ENCODE measurements at regions not wholly inside any gene's neighbourhood (a gene's known extent, or its start where the extent isn't known, plus 50 kb on each side); places are given as distances from the start of the nearest gene placed in this dataset.

DNA sequence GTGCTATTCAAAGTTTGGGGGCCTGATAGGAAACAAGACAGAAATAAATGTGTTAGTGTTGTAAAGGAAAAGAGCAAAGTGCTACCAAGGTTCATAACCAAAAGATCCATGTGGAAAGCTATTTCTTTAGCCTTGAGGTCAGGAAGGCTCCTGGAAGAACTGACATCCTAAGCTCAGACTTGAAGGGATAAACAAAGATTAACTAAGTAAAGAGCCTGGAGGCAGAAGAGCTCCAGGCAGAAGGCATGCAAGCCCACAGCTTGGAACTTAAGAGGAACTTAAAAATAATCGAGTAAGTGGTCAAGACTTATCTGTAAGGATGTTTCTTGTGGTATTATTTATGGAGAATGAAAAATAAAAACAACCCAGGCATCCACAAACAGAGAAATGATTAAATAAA is 245.0 kb upstream of the MGAT5 start:
- dilution Hi-C loops (cut with HindIII; ENCODE audit: low sequenced_read_pairs, unreplicated experiment) (no loop called here), intact Hi-C loops (cut with micrococcal nuclease) (no loop called here), in situ Hi-C loops (cut with MboI; ENCODE audit: low sequenced_read_pairs) (no loop called here)
- Histone ChIP-seq H3K27me3 (ENCODE audit: control insufficient read depth, insufficient read depth, low read length) (no peaks in the 10 kb centered on the region), H2BK20ac (ENCODE audit: low read depth, low read length) (peak overlapping the region; percentile 45; the same call in 1 of the 2 replicates), H3K9me1 (ENCODE audit: insufficient read depth, low read length) (no peaks in the 10 kb centered on the region), H3K79me1 (ENCODE audit: low read depth in 1 of 2, low read length in 2 of 2) (no peaks in the 10 kb centered on the region), H3K4me1 (ENCODE audit: control insufficient read depth, insufficient read depth, low read length) (peaks cover 17% of the 10 kb centered on the region), H2AK5ac (ENCODE audit: low read depth, low read length) (no peak overlapping the region), H3K9me3 (ENCODE audit: control insufficient read depth, insufficient read depth, low read length) (no peaks in the 10 kb centered on the region), H2AK9ac (replicated peaks; ENCODE audit: low read depth, low read length, poor library complexity) (no peak overlapping the region), H3K27ac (ENCODE audit: insufficient read depth, low read length) (peak overlapping the region; percentile 37; the same call in 1 of the 2 replicates), H2BK15ac (ENCODE audit: low read depth, low read length) (peak overlapping the region; percentile 9; the same call in 1 of the 3 replicates), H3K23ac (ENCODE audit: low read depth, low read length) (no peak overlapping the region), H3K4ac (ENCODE audit: low read depth, low read length) (peak overlapping the region; percentile 22; the same call in 1 of the 2 replicates), H3K14ac (replicated peaks; ENCODE audit: low read depth, low read length) (no peak overlapping the region), H3K36me3 (ENCODE audit: control insufficient read depth, insufficient read depth, low read length) (no peaks in the 10 kb centered on the region), H4K8ac (ENCODE audit: low read depth in 2 of 2, low read length in 2 of 2) (peak overlapping the region in 1 of 2 experiments; percentile 4; a peak in 2 of 4 replicates), H2BK5ac (ENCODE audit: low read depth, low read length, poor library complexity, severe bottlenecking) (peak overlapping the region; percentile 21), H2AFZ (replicated peaks; ENCODE audit: low read length, poor library complexity) (no peak overlapping the region), H4K20me1 (ENCODE audit: insufficient read depth, low read length) (no peaks in the 10 kb centered on the region), H4K5ac (ENCODE audit: low read depth, low read length) (peak overlapping the region; percentile 15; the same call in 1 of the 2 replicates), H4K91ac (ENCODE audit: insufficient read depth, low read depth, low read length) (peak overlapping the region; percentile 31; the same call in 1 of the 2 replicates), H3K4me2 (ENCODE audit: low read depth, low read length) (no peak overlapping the region), H3K9ac (ENCODE audit: low read depth, low read length) (no peak overlapping the region; the same call in 1 of the 2 replicates), H3K18ac (ENCODE audit: low read depth, low read length) (peak overlapping the region; percentile 85; the same call in 1 of the 2 replicates), H3K56ac (ENCODE audit: extremely low read depth, insufficient read depth, low read length) (no peak overlapping the region), H2BK120ac (ENCODE audit: low read depth, low read length) (peak overlapping the region; percentile 56), H3K4me3 (ENCODE audit: insufficient read depth, low read depth, low read length) (no peak overlapping the region)
- TF ChIP-seq NFE2L2 (IDR thresholded peaks at IDR 0.05; ENCODE audit: low read depth, low read length) (no peak), SMC3 (IDR thresholded peaks at IDR 0.05; ENCODE audit: low read depth, low read length) (no peak), MAFK (IDR thresholded peaks at IDR 0.05; ENCODE audit: low read depth, low read length) (no peak), RFX5 (IDR thresholded peaks at IDR 0.05; ENCODE audit: low read depth, low read length) (no peak), FOS (IDR thresholded peaks at IDR 0.05; ENCODE audit: low read depth, low read length) (no peak), CHD1 (IDR thresholded peaks at IDR 0.05; ENCODE audit: low read depth, low read length) (no peak), POLR2A (IDR thresholded peaks at IDR 0.05; ENCODE audit: low read depth, low read length) (no peak)
- ATAC-seq (ENCODE audit: low read depth) (peak; percentile 52), DNase-seq (peak; percentile 17)
- CTCF ChIA-PET = interaction anchor here (0.7 kb wide), 1 partner anchor 27 kb away, joined by 5 read pairs; no protein-coding TSS in a partner anchor
- POLR2A ChIA-PET (ENCODE audit: unreplicated experiment) = interaction anchor here (0.7 kb wide), 1 partner anchor 123 kb away, joined by 3 read pairs; no protein-coding TSS in a partner anchor
- WGBS, 2 experiments (ENCODE audit: extremely low coverage in 2 of 2, insufficient read length in 1 of 2) = no CpG with 5 or more reads among the region's 1 CpG
- no TSS peak for BruUV-seq (replicated peaks)
